Islet precursor cell (in vitro differentiated cells): ENCODE measurements at regions not wholly inside any gene's neighbourhood (a gene's known extent, or its start where the extent isn't known, plus 50 kb on each side); places are given as distances from the start of the nearest gene placed in this dataset.
A peak's percentile ranks its signal among the peaks of the same experiment; 100 is the strongest.

Experiments
- DNase-seq: peaks from one replicate; pipeline ENCODE4 v3.0.0-alpha.2; 2018

DNA sequence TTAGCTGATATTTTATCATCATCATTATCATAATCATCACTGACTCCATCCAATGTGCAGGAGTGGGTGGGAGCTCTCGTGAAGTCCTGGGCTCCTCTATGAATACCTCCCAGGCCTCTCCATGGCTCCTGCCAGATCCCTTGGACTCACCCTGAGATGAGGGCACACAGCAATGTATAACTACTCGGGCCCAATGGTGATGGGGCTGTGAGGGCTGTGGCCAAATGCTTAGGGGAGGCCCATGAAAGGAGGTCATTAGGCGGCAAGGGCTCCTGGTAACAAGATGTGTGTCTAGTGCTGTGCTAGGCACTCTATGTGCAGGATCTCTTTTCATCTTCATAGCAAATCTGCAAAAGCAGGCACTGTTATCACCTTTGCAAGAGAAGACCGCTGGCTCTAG, 270.9 kb downstream of the GLRX3 start:
- DNase-seq = peak; percentile 12

DNA sequence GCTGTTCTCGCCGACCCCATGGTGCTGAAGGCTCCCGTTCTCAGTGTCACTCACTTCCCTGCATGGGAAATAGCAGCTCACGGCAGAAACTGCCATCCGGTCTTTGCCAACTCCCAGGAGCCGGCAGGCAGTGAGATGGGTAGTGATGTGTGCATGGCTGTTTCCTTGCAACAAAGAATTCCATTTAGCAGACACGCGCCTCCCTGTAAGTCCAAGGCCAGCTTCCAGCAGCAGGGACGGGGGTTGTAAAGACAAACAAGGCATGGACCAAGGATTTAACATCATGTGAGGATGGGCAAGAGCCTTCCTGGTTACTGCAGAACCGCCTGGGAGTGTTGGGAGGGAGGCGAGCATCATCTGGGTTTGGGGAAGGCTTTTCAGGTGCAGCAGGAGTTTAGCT, 273.1 kb downstream of the GLRX3 start:
- peak; percentile 23 for DNase-seq

DNA sequence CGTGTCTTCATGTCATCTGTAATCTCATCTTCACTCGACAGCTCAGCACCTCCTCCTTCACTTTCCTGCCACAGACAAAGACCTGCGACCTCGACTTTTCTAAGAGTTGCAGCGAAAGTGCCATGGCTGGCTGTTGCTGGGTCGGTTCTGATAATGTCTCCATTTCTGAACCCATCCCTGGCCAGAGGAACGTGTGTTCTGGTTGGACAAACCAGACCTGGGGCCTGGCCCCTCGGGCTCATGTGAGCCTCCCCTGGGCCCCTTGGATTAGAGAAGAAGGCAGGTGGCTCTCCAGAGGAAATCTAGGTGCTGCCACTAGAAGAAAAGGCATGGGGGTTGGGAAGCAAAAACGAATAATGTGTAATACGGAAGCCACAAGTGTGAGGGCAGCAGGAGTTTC, 273.7 kb downstream of the GLRX3 start:
- DNase-seq = peak; percentile 32

DNA sequence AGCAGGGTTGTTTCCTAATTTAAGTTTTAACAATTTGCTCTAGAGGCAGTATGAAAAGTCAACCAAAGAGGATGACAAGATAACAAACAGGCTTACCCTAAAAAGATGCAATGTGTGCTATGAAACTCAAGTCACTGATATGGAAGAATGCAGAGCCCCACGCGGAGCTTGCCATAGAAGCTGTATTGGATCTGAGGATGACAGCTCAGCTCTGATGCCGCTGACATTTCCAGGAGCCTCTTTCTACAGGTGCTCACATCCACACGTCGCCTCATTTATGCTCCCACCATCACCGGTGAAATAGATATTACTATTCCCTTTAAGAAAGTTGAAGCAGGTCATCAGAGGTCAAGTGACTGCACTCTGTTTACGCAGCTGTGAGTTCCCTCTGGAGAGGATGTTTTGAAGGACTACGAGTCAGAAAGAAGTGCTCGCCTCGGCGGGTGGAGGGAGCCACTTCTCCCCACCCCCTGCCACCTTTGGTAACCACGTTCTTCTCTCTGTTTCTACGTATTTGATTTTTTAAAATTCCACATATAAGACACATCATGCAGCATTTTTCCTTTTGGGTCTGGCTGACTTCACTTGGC, 275.4 kb downstream of the GLRX3 start:
- DNase-seq = peak; percentile 29

DNA sequence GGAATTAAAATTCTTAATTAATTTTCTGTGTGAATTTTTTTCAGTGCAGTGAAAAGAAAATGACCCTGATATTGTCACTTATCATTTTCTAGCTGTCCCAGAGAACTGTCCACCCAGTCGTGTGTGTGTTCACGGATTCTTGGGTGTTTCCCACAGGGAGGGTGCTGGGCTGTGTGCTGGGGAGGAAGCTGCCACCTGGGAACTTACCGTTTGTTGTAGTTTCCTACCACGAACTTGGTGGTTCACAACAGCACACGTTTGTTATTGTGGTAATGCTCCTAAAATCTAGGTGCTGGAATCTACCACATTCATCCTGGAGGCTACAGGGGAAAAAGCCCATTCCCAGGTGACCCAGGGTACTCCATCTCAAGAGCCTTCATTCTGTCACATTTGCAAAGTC, 276.1 kb downstream of the GLRX3 start:
- DNase-seq = peak; percentile 7

DNA sequence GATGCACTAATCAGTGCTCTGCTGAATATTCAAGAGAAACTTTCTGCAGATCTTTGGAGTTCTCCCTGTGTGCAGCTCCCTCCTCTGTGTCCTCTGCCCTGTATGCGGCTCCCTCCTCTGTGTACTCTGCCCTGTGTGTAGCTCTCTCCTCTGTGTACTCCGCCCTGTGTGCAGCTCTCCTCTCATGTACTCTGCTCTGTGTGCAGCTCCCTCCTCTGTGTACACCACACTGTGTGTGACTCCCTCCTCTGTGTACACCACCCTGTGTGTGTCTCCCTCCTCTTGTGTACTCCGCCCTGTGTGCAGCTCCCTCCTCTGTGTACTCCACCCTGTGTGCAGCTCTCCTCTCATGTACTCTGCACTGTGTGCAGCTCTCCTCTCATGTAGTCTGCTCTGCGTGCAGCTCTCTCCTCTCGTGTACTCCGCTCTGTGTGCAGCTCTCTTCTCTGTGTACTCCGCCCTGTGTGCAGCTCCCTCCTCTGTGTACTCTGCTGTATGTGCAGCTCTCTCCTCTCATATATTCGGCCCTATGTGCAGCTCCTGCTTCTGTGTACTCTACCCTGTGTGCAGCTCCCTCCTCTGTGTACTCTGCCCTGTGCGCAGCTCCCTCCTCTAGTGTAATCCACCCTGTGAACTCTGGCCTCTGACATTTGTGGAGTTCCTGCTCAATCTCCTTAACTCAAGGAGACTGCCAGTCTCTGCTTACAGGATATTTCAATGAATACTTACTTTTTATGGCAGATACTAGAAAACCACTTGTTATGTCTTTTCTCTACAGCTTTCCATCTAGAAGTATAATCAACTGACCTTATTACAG, 280.4 kb downstream of the GLRX3 start:
- peak; percentile 28 for DNase-seq

DNA sequence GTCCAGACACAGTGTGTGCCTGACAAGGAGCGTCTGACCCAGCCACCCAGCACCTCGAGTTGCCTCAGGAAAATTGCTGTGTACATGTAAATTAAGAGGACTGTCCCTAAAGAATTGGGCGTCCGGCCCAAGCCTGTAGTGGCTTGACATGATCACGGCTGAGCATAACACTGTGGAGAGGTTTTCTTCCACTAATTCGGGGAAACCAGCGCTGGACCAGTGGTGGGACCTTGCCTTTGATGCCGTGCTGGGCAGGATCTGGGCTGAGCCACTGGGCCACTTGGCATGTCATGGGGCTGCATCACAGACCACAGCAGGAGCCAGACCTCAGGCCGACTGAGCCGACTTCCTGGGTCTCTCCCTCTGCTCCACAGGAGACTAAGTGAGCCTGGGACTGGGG, 282.5 kb downstream of the GLRX3 start:
- peak; percentile 29 for DNase-seq

DNA sequence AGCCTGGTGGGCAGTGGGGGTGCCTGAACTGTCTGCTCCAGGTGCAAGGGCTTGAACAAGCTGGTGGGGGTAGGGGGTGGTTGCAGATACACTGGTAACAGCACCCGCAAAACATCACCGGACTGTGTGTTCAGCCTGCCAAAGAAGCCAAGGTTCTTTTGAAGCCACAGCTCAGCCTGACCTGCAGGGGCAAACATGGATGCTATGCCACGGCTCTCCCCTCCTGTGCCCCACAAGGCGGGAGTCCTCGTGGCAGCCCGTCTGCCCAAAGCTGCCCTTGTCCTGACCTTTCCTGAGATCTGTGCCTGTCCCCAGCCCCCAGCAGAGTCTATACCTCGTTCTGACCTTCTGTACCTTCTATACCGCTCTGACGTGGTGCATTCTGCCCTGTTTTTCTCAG, 285.7 kb downstream of the GLRX3 start:
- peak; percentile 30 for DNase-seq

DNA sequence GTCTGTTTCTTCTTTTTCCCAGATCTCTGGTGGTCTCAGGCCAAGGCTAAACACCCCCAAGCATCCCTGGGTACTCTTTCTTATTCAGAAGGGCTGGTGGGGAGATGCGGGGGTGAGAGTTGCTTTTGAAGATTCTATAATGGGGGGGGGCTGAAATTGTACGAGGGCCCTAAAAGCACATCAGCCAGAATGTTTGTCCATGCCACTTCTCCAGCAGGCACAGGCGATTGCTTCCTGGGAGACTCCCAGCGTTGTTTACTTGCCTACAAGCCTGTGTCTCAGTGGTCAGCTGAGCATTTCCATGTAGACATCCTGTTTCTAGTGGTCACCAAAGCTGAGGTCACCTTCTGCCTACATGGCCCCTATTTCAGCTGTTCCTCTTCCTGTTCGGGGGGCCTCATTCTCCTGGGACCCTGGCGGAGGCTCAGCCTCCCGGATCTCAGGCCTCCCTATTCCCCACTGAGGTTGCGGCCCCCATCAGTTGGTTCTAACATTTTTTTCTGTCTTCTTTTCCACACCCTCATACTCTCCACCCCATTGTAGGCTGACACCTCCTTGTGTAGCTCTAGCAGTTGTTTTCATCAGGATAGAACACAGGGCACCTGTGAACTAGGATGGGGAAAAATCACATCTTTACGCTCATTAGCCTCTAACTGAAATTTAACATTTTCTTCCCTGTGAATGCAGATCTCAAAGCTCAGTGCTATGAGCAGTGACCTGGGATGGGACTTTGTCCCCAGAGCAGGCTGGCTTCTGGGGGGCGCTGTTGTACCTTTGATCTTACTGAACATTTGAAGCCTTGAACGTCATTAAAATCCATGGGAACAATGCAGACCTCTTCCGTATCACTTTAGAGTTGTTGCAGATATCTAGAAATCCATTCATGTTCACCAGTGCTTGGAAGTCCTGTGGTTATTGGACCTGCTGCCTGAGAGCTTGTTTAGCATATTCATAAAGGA, 286.5 kb downstream of the GLRX3 start:
- DNase-seq = peak; percentile 22

DNA sequence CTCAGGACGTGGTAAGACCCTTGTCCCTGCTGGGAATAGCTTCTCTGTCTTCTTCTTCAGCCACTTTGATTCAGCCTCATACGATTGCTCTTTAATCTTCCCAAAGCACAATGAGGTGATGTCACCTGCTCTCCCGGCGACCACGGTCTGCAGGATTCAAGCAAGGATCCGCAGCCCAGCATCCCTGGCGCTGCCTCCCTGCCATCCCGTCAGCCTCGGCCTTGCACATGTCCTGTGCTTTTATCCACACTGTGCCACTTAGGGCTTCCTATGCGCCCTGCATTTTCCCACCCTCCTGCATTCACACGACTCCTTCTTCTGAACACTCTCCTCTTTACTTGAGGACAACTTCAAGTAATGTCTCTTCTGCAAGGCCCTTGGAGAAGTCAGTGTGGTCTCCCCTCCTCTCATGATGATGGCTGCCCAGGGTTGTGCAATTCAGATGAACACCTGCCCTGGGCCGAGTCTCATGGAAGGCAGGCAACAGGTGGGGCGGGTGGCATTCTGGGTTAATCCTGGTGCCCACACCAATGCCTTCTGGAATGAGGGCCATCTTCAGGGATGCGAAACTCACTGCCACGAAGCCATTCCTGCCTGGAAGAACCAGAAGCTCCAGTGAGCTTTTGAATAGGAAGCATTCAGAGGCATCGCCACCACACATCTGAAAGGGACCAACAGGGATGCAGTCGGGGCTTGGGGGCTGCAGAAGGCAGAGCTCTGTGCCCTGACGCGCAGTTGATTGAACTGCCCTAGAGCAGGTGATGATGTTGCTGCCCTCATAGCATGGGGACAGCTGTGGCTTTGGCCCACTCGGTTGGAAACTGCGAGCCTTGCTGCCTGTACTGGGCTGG, 287.5 kb downstream of the GLRX3 start:
- DNase-seq = peak; percentile 30

DNA sequence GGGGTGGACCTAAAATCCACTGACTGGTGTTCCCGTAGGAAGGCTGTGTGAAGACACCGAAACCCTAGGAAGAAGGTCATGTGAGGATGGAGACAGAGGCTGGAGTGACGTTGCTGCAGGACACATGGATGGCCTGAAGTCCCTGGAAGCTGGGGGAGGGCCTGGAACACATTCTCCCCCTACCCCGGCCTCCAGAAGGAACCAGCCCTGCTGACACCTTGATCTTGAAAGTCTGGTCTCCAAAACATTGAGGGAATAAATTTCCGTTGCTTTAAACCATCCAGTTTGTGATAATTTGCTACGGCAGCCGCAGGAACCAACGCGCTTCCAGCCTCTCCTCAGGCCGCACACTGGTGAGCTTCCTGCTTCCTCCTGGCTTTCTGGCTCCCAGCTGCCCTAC, 288.2 kb downstream of the GLRX3 start:
- no peak for DNase-seq

DNA sequence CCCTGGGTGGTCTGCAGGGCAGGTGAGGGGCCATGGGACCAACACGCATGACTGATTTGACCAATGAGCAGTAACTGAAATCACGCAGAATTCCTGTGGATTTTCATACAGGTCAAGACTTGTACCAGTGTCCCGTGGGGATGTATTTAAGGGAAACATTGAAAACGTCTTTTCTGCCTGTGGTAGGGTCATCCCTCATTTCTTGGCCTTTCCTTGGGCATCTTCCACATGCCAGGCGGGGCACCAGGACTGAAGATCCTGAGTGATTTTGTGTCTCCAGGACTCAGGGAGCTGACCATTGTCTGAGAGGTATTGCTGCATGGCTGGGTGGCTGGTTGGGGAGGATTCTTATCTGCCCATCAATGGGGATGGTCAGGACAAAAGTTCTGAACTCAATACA, 289.0 kb downstream of the GLRX3 start:
- peak; percentile 24 for DNase-seq

DNA sequence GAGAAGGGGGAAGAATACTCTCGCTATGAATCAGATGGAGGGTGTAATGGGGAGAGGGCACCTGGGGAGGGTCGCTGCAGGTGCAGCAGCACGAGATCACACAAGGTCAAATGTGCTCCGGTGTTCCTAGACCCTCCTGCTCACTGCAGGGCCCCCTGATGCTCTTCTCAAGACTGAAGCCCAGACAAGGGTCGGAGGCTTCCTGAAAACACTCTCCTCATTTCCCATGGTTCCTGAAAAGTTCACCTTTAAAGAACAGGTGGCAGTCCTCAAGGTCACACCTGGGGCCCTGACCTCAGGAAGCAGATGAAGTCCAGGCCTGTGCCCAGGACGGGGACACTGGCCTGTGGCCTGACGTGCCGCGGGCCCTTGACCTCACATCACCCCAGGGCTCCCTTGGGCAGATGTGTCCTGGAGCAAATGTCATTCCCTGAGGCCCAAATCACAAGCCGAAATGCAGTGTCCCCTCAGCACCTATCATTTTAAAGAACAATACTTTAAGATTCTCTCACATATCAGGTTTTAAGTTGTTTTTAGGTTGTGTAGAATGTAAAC, 289.8 kb downstream of the GLRX3 start:
- DNase-seq = peak; percentile 24

DNA sequence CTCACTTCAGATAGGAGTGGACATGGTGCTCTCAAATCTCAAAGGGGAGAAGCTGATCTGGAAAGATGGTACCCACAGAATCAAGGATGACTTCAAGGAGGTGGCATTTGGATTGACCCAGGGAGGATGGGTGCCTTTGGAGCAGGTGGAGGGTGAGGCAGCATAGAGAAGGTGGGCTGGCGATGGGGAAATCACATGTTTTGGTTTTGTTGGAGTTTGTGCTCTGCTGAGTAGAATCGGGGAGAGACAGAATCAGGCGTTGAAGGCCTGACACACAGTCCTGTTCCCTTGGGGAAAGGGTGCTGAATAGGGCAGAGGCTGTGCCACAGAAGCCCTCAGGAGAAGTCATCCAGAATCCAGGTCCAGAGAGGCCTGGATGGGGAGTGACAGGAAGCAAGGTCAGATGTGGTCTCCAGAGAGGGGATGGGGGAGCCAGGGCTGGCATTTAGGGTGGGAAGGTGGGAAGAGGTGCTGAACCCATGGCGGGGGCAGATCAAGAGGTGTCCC, 291.1 kb downstream of the GLRX3 start:
- peak; percentile 37 for DNase-seq

DNA sequence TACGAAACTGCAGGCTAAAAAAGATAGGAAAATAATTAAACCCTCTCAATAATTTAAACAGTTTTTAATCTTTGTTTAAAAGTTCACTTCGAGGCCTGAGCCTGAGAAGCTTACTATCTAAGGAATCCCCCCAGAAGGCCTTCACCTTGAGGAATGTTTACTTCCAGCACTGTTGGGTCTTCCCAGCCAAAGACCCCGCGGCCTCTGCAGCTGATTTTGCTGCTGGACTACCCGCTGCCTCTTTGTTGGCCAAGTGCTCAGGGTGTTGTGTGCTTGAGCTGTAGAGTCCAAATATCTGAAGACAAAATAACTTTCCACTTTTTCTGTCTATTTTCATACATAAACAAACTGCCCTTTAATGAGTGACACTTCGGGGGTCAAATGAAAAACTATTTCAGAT, 292.7 kb downstream of the GLRX3 start:
- peak; percentile 30 for DNase-seq

DNA sequence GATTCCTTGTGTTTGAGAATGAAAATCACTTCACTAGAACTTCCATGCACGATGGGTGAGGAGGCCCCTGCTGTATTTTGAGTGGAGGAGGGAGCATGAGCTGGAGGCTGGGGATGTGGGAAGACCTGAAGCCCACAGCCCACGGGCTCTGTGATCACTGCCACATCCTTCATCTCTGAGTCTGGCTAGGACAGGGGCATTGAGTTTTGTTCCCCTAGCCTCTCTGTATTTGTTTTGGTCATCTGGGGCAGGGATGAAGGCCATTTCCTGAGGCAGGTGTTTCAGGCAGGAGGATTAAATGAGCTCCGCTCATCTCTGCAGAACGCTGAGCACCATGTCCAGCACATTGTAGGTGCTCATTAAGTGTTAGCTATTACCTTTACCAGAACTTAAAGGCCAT, 293.6 kb downstream of the GLRX3 start:
- DNase-seq = peak; percentile 16

DNA sequence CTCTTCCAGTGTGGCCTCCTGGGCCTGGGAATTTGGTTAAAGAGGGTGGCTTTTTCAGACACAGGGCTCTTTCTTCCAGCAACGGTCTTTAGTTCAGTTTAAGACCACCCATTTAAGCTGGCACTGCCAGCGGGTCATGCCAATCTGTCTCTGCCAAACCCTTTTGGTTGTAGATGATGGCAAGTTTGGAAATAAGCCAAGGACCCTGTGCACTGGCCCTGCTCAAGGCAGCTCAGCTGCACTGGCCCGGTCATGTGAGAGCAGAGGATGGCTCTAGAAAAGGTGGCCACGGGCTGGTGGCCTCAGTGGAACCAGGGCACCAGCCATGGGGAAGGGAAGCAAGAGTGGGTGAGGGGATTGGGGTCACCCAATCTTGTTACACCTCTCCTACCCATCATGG, 294.1 kb downstream of the GLRX3 start:
- DNase-seq = peak; percentile 6

DNA sequence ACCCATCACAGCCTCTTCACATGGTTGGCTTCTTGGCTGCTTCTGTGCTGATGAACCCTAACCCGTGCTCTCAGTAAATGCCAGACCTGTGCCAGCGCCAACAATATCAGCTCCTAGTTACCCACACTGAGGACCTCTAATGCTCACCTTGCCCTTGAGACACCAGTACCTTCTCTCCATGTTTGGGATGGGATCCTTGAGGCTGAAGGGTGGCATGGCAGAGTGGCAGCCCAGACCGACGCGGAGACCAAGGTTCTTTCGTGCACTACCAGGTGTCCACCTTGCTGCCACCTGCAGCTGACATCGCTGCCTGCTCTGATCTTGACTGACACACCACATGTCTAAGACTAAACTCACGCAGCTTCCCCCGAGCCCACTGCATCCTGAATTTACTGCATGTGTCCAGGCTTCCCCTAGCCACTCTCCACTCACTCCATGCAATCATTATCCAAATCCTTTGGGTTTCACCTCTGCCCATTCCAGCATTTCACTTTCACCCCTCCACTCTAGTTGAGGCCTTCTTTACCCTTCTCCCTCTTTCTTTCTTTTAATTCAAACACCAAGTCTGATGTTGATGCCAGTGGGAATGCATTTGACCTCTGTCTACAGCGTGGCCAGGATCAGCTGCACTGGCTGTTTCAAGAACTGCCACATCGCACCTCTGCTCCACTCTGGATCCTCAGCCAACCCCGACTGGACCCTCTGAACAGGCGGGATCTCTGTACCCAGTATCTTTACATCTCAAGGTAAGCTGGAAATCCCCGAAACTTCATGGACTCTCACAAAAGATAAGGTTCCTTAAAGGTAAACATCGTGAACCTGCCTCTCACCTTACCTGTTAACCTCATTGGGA, 294.9 kb downstream of the GLRX3 start:
- DNase-seq = peak; percentile 38

DNA sequence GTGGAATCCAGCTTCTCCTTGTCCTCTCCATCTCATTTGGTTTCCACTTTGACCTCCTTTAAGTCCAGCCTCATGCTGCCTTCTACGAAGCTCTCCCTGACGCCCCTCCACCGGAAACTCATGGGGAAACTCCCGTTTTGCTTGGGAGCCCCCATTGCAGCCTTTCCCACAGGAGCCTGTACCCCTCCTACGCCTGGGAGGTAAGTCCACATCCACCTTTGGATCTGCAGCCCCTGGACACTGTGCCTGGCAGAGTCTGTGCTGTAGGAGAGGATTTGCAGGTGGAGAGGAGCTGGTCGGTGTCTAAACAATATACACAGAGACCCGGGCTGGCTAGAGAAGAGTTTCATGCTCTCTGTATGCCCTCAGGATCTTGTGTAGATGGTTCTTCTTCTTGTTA, 296.1 kb downstream of the GLRX3 start:
- DNase-seq = peak; percentile 29

DNA sequence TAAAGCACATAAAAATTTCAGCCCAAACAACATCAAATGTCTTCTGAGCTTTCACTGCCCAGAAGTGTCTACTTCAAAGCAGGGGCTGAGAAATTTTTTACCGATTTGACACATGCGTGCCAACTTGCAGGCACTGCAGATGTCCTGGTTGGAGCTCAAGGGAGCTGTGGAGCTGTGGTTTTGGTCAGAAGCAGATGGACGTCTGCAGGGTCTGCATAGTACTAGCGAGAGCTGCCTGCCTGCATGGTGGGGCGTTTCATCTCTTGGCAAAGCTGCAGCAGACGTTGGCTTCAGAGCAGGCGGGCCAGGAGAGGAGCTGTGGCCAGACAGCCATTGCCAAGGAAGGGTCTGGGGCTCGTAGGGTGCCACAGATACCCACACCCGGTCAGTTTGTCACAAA, 296.7 kb downstream of the GLRX3 start:
- DNase-seq = no peak
